HEK293 (cell line): ENCODE measurements at regions not wholly inside any gene's neighbourhood (a gene's known extent, or its start where the extent isn't known, plus 50 kb on each side); places are given as distances from the start of the nearest gene placed in this dataset.

Experiments used
- CTCF ChIA-PET: fragments of 350-600 bp; formaldehyde crosslinking; extraction: SDS; loops from one replicate; lab custom pipeline; 2021; ENCODE audit warnings: antibody characterized with exemption; lab: Yijun Ruan, JAX
- POLR2A ChIA-PET: fragments of 300-600 bp; formaldehyde crosslinking; extraction: SDS; loops from one replicate; lab custom pipeline; 2020; ENCODE audit warnings: antibody characterized with exemption, inconsistent platforms; lab: Yijun Ruan, JAX
- H3K27ac ChIP-seq: fragments of 200-500 bp; sonication (Bioruptor generic); 2 replicates; pipeline ENCODE4 v1.5.1; 2014; ENCODE audit warnings: low read depth, low read length, control low read depth, inconsistent platforms; ENCODE audit errors: extremely low read depth
- H3K36me3 ChIP-seq, 2 experiments: fragments of 200-500 bp in 1 of 2; sonication (Bioruptor generic) in 1 of 2; 1 replicate in 1 of 2; 2 replicates in 1 of 2; pipeline ENCODE4 v1.5.1; 2014 to 2017; ENCODE audit warnings: inconsistent platforms in 2 of 2, low read length in 2 of 2; ENCODE audit not compliant: control insufficient read depth in 2 of 2, insufficient read depth in 1 of 2
- H3K4me1 ChIP-seq: fragments of 200-500 bp; sonication (Bioruptor generic); 2 replicates; pipeline ENCODE4 v1.5.1; 2014; ENCODE audit warnings: mild to moderate bottlenecking, low read length, inconsistent platforms; ENCODE audit not compliant: control insufficient read depth, insufficient read depth
- H3K4me3 ChIP-seq: 2 replicates; pipeline ENCODE4 v1.5.1; 2011; ENCODE audit warnings: low read depth, mild to moderate bottlenecking, control low read depth, low read length, moderate library complexity
- H3K9me3 ChIP-seq: fragments of 200-500 bp; sonication (Bioruptor generic); 2 replicates; pipeline ENCODE4 v1.5.1; 2014; ENCODE audit warnings: low read depth, low read length, inconsistent platforms; ENCODE audit not compliant: control insufficient read depth, insufficient read depth
- ATF2 ChIP-seq: fragments of 450-650 bp; formaldehyde crosslinking; IDR thresholded peaks from 2 replicates; pipeline ENCODE4 v1.5.1; 2016; ENCODE audit warnings: missing biosample characterization, missing genetic modification characterization, low read depth
- EGR2 ChIP-seq: fragments of 450-650 bp; formaldehyde crosslinking; IDR thresholded peaks from 2 replicates; pipeline ENCODE4 v1.5.1; 2016; ENCODE audit warnings: low read depth, missing biosample characterization, missing genetic modification characterization
- KLF1 ChIP-seq: fragments of 450-650 bp; formaldehyde crosslinking; IDR thresholded peaks from 2 replicates; pipeline ENCODE4 v1.5.1; 2016; ENCODE audit warnings: missing biosample characterization, missing genetic modification characterization
- RBAK ChIP-seq: fragments of 450-650 bp; formaldehyde crosslinking; IDR thresholded peaks from 2 replicates; pipeline ENCODE4 v1.5.1; 2016; ENCODE audit warnings: missing biosample characterization, missing genetic modification characterization
- SCRT2 ChIP-seq: fragments of 450-650 bp; formaldehyde crosslinking; IDR thresholded peaks from 2 replicates; pipeline ENCODE4 v1.5.1; 2016; ENCODE audit warnings: missing biosample characterization, missing genetic modification characterization
- WT1 ChIP-seq: fragments of 450-650 bp; formaldehyde crosslinking; IDR thresholded peaks from 2 replicates; pipeline ENCODE4 v1.5.1; 2016; ENCODE audit warnings: missing biosample characterization, missing genetic modification characterization
- ZBTB48 ChIP-seq: fragments of 450-650 bp; formaldehyde crosslinking; IDR thresholded peaks from 2 replicates; pipeline ENCODE4 v1.5.1; 2016; ENCODE audit warnings: missing biosample characterization, missing genetic modification characterization
- ZFP37 ChIP-seq: fragments of 450-650 bp; formaldehyde crosslinking; IDR thresholded peaks from 2 replicates; pipeline ENCODE4 v1.5.1; 2016; ENCODE audit warnings: missing biosample characterization, missing genetic modification characterization
- ZNF138 ChIP-seq: fragments of 450-650 bp; formaldehyde crosslinking; IDR thresholded peaks from 2 replicates; pipeline ENCODE4 v1.5.1; 2016; ENCODE audit warnings: missing biosample characterization, missing genetic modification characterization, borderline replicate concordance
- ZNF23 ChIP-seq: fragments of 450-650 bp; formaldehyde crosslinking; IDR thresholded peaks from 2 replicates; pipeline ENCODE4 v1.5.1; 2016; ENCODE audit warnings: missing biosample characterization, missing genetic modification characterization, borderline replicate concordance
- ZNF335 ChIP-seq: fragments of 450-650 bp; formaldehyde crosslinking; conservative IDR thresholded peaks from 2 replicates; pipeline ENCODE4 v1.5.1; 2016; ENCODE audit warnings: missing biosample characterization, missing genetic modification characterization
- ZNF350 ChIP-seq: fragments of 450-650 bp; formaldehyde crosslinking; IDR thresholded peaks from 2 replicates; pipeline ENCODE4 v1.5.0; 2017; ENCODE audit warnings: missing biosample characterization, mild to moderate bottlenecking, missing genetic modification characterization
- ZNF433 ChIP-seq: fragments of 450-650 bp; formaldehyde crosslinking; IDR thresholded peaks from 2 replicates; pipeline ENCODE4 v1.5.1; 2016; ENCODE audit warnings: missing biosample characterization, missing genetic modification characterization, low read depth
- ZNF518A ChIP-seq: fragments of 450-650 bp; formaldehyde crosslinking; conservative IDR thresholded peaks from 2 replicates; pipeline ENCODE4 v1.5.1; 2016; ENCODE audit warnings: low read depth, missing biosample characterization, missing genetic modification characterization
- ZNF629 ChIP-seq: fragments of 450-650 bp; formaldehyde crosslinking; IDR thresholded peaks from 2 replicates; pipeline ENCODE4 v1.5.1; 2017; ENCODE audit warnings: missing biosample characterization, missing genetic modification characterization
- ZNF843 ChIP-seq: fragments of 450-650 bp; formaldehyde crosslinking; IDR thresholded peaks from 2 replicates; pipeline ENCODE4 v1.5.1; 2016; ENCODE audit warnings: missing biosample characterization, missing genetic modification characterization

GRCh38 chr3:23668430-23668904 lies 137.3 kb upstream of the UBE2E1 start (continued):
- TF ChIP-seq ZNF518A (tag by site-specific recombination) (no peak), ZNF23 (no peak), ZBTB48 (peak; percentile 40; the same call in 1 of the 2 replicates), ZNF843 (tag by site-specific recombination) (no peak), RBAK (no peak), ZNF138 (tag by site-specific recombination) (no peak), ZNF335 (peak; percentile 36; the same call in 1 of the 2 replicates), ZFP37 (tag by site-specific recombination) (peak; percentile 47; the same call in 1 of the 2 replicates), ZNF433 (tag by site-specific recombination) (no peak), WT1 (tag by site-specific recombination) (peak; percentile 29; the same call in 1 of the 2 replicates), ZNF350 (tag by site-specific recombination) (no peak), KLF1 (tag by site-specific recombination) (no peak)

- CTCF ChIA-PET, result interaction anchor here (1.0 to 1.7 kb wide), 2 partner anchors 11 to 92 kb away, joined by 3 read pairs; no protein-coding TSS in a partner anchor
Observed at GRCh38 chr3:23669541-23670255, 136.1 kb upstream of the UBE2E1 start.

More at GRCh38 chr3:23669541-23670255, 136.1 kb upstream of the UBE2E1 start:
- Histone ChIP-seq H3K36me3 (no peaks in the 10 kb centered on the region), H3K27ac (no peak overlapping the region), H3K9me3 (no peaks in the 10 kb centered on the region), H3K4me1 (peaks cover 5% of the 10 kb centered on the region; the same call in 1 of the 2 replicates), H3K4me3 (no peak overlapping the region)
- TF ChIP-seq ZNF629 (tag by site-specific recombination) (0 out of 2 replicates have a peak, but pooled peaks have one; percentile 7), SCRT2 (peak; percentile 69), ATF2 (0 out of 2 replicates have a peak, but pooled peaks have one; percentile 18), EGR2 (tag by site-specific recombination) (no peak)
- POLR2A ChIA-PET, result no interaction called here
